B cell (primary cell): ENCODE measurements at regions not wholly inside any gene's neighbourhood (a gene's known extent, or its start where the extent isn't known, plus 50 kb on each side); places are given as distances from the start of the nearest gene placed in this dataset. TPM values are rescaled to one million over a fixed set of nuclear protein-coding genes. Genes with fewer than 3 reads are reported as not detected.
"Not testable (repeated sequence)": the region's sequence is repeated elsewhere in the genome, so short reads cannot be mapped to it uniquely, and the experiment has no call there.

Experiments used
- ATAC-seq: fragments of 200-7000 bp; cut with Tn5 transposase; one replicate; pipeline ENCODE4 v1.10.0; 2021; ENCODE audit warnings: low read depth, mild to moderate bottlenecking, moderate number of reproducible peaks, moderate library complexity
- CTCF ChIA-PET: fragments of 350-600 bp; sonication (Branson Sonifier 250); formaldehyde crosslinking; loops from one replicate; lab custom pipeline; 2021; ENCODE audit warnings: antibody characterized with exemption, inconsistent platforms; lab: Charles Lee
- POLR2A ChIA-PET: fragments of 350-600 bp; sonication (Branson Sonifier 250); formaldehyde crosslinking; loops from one replicate; lab custom pipeline; 2021; ENCODE audit warnings: antibody characterized with exemption; lab: Charles Lee
- DNase-seq: peaks from one replicate; pipeline ENCODE4 v3.0.0; 2013
- H2AFZ ChIP-seq: 2 replicates; pipeline ENCODE4 v1.6.1; 2012; ENCODE audit warnings: mild to moderate bottlenecking, low read depth, low read length; ENCODE audit not compliant: insufficient read depth, poor library complexity, severe bottlenecking
- H3K27ac ChIP-seq, 2 donors: 1 replicate in 1 of 2; 2 replicates in 1 of 2; pipeline ENCODE4 v1.5.1; 2012 to 2013; ENCODE audit warnings: low read length in 2 of 2, mild to moderate bottlenecking in 2 of 2, moderate library complexity in 1 of 2
- H3K27me3 ChIP-seq, 4 experiments: fragments of 200-600 bp in 1 of 4; sonication (generic) in 1 of 4; replicated peaks in 1 of 4; 1 replicate in 2 of 4; 2 replicates in 2 of 4; pipeline versions ENCODE4 v1.6.1 to v1.7.0; 2013 to 2016; ENCODE audit warnings: low read length in 3 of 4, mild to moderate bottlenecking in 2 of 4, mixed read lengths in 1 of 4, moderate library complexity in 1 of 4; ENCODE audit not compliant: insufficient read depth in 4 of 4, control insufficient read depth in 3 of 4; ENCODE audit errors: control extremely low read depth in 1 of 4
- H3K36me3 ChIP-seq, 2 experiments: replicated peaks in 1 of 2; 1 replicate in 1 of 2; 2 replicates in 1 of 2; pipeline versions ENCODE4 v1.6.1 to v1.7.1; 2013; ENCODE audit warnings: low read length in 1 of 2; ENCODE audit not compliant: insufficient read depth in 2 of 2, control insufficient read depth in 1 of 2; ENCODE audit errors: control extremely low read depth in 1 of 2, extremely low read depth in 1 of 2
- H3K4me1 ChIP-seq, 2 donors: fragments of 200-600 bp in 1 of 2; sonication (generic) in 1 of 2; 1 replicate in 1 of 2; 2 replicates in 1 of 2; pipeline versions ENCODE4 v1.5.1 to v1.6.1; 2013 to 2017; ENCODE audit warnings: low read length in 2 of 2; ENCODE audit not compliant: control insufficient read depth in 2 of 2, insufficient read depth in 2 of 2
- H3K4me2 ChIP-seq: replicated peaks from 2 replicates; pipeline ENCODE3; 2012; ENCODE audit warnings: mild to moderate bottlenecking, low read depth, low read length; ENCODE audit not compliant: poor library complexity, severe bottlenecking
- H3K4me3 ChIP-seq, 5 experiments: fragments of 200-600 bp in 1 of 5; sonication (generic) in 1 of 5; 1 replicate in 3 of 5; 2 replicates in 2 of 5; pipeline versions ENCODE4 v1.5.1 to v1.7.0; 2011 to 2016; ENCODE audit warnings: low read length in 4 of 5, mild to moderate bottlenecking in 4 of 5, low read depth in 2 of 5, control low read depth in 1 of 5, moderate library complexity in 1 of 5; ENCODE audit not compliant: insufficient read depth in 1 of 5; ENCODE audit errors: control extremely low read depth in 1 of 5, extremely low read depth in 1 of 5
- H3K79me2 ChIP-seq: fragments of 200-600 bp; sonication (generic); one replicate; pipeline ENCODE4 v1.6.0; 2016; ENCODE audit warnings: low read length; ENCODE audit not compliant: control insufficient read depth, insufficient read depth
- H3K9ac ChIP-seq: fragments of 200-600 bp; sonication (generic); 2 replicates; pipeline ENCODE4 v1.6.1; 2017; ENCODE audit warnings: mild to moderate bottlenecking, low read length, moderate library complexity
- H3K9me3 ChIP-seq, 3 donors: one replicate each; pipeline versions ENCODE4 v1.6.1 to v1.7.1; 2013; ENCODE audit warnings: low read length in 2 of 3; ENCODE audit not compliant: control insufficient read depth in 2 of 3, insufficient read depth in 1 of 3; ENCODE audit errors: control extremely low read depth in 1 of 3
- H4K20me1 ChIP-seq: 2 replicates; pipeline ENCODE4 v1.6.0; 2012; ENCODE audit warnings: mild to moderate bottlenecking, low read length; ENCODE audit not compliant: insufficient read depth, control insufficient read depth, poor library complexity, severe bottlenecking
- H3K27ac Mint-ChIP-seq: one replicate; pipeline ENCODE4 v1.8.0; 2021; ENCODE audit warnings: mixed read lengths
- H3K27me3 Mint-ChIP-seq: one replicate; pipeline ENCODE4 v1.8.0; 2021; ENCODE audit warnings: mixed read lengths
- H3K4me1 Mint-ChIP-seq: one replicate; pipeline ENCODE4 v1.8.0; 2021; ENCODE audit warnings: mixed read lengths
- H3K4me3 Mint-ChIP-seq: one replicate; pipeline ENCODE4 v1.8.0; 2021; ENCODE audit warnings: mixed read lengths
- H3K9me3 Mint-ChIP-seq: one replicate; pipeline ENCODE4 v1.8.0; 2022; ENCODE audit warnings: mixed read lengths; ENCODE audit not compliant: insufficient read depth
- WGBS: methylation state at CpG from one replicate; pipeline ENCODE4 v1.1.5; 2013; ENCODE audit warnings: missing lambda C conversion rate; ENCODE audit not compliant: insufficient coverage; 5-methylcytosine and 5-hydroxymethylcytosine counted together
- intact Hi-C: fragments of 100-400 bp; cut with micrococcal nuclease; formaldehyde crosslinking; loops from one replicate; pipeline ENCODE4 v1.10.0; 2022
- small RNA-seq: library from RNA; depleted of rRNA; stranded (forward); fragments of <200 nt; gene quantifications from one replicate; pipeline ENCODE3, GENCODE V24; 2012; ENCODE audit warnings: low replicate concordance, low read depth; ENCODE audit not compliant: insufficient read length

- H3K79me2 ChIP-seq, H3K4me3 Mint-ChIP-seq, H3K4me2 ChIP-seq, H4K20me1 ChIP-seq, H3K27me3 ChIP-seq, POLR2A ChIA-PET, H3K9me3 ChIP-seq, H3K9ac ChIP-seq, H3K9me3 Mint-ChIP-seq, H3K27ac ChIP-seq, ATAC-seq, CTCF ChIA-PET, DNase-seq, H2AFZ ChIP-seq, H3K4me1 Mint-ChIP-seq, H3K27me3 Mint-ChIP-seq, H3K36me3 ChIP-seq, H3K27ac Mint-ChIP-seq, H3K4me3 ChIP-seq, intact Hi-C loops, H3K4me1 ChIP-seq: not testable (repeated sequence)
- no CpG with 5 or more reads among the region's 7 CpGs for WGBS
These were observed 58.6 kb upstream of the ANKRD20A1 start for GRCh38 chr9:67800170-67800569.

Small RNA genes in the stretch of these regions (small RNA-seq; reads per million reads assigned to genes)
- not detected for gene AL627230.1
- gene AL627230.3: not detected
- gene AL627230.5: not detected
- gene AL627230.6: not detected
- not detected for gene AL627230.8
- gene FAM27B: not detected
- not detected for gene RF00156
- not detected for gene RN7SL787P
